Activated effector memory CD4-positive, alpha-beta T cell treated with anti-CD3 and anti-CD28 coated beads, Interleukin-2, amount 50 U/mL, for 16 hours (primary cell): ENCODE measurements at regions not wholly inside any gene's neighbourhood (a gene's known extent, or its start where the extent isn't known, plus 50 kb on each side); places are given as distances from the start of the nearest gene placed in this dataset.

Experiments
- DNase-seq: peaks from one replicate; pipeline ENCODE4 v3.0.0-alpha.2; 2020

GRCh38 chr3:117348884-117349283 is 639.3 kb downstream of the TUSC7 start:
- no peak for DNase-seq

DNA sequence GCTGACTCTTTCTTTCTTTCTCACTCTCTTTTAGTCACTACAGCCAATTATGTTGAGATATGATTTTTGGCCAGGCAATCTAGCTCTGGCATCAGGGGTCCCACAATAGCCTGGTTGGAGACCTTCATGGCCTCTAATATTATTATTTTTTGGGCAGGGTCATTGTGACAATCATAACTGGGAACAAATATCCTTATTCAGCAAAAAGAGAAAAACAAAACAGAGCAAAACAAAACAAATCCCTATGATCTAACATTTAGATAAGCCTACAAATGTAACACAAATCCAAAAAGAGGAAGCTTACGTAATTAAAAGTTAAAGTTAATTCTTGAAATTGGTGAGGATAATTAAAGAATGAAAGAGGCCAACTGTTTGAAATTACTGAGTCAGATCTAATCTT is 640.0 kb downstream of the TUSC7 start:
- no peak for DNase-seq

- DNase-seq, result no peak
Observed at GRCh38 chr3:117350371-117350770, 640.8 kb downstream of the TUSC7 start.

GRCh38 chr3:117355566-117355965 is 646.0 kb downstream of the TUSC7 start:
- DNase-seq, result no peak

DNA sequence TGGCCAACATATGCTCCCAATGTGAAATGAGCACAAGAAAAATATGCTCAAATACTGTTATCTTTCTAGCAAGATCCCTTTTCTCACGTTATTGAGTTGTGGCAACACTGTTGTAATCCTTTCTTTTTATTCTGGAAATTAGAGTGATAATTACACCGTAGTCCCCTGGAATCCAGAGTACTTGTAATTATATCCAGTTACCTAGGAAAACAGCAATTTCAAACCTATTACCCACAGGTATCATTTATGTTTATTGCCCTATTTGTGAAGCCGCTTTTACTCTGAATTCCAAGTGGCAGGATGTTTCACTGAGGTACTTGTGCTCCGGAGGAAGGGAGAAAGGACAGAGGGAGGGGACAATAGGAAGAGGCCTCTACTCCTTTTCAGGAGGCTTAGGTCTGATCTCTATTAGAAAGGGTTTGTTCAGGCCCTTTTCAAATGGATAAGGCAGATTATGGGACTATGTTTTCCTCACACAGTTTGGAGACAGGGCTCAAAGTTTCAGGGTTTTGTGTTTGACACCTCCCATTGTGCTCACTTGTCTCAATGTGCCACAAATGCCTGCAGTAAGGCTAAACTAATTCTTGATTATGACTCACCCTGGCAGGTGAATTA is 646.6 kb downstream of the TUSC7 start:
- DNase-seq, result no peak

DNA sequence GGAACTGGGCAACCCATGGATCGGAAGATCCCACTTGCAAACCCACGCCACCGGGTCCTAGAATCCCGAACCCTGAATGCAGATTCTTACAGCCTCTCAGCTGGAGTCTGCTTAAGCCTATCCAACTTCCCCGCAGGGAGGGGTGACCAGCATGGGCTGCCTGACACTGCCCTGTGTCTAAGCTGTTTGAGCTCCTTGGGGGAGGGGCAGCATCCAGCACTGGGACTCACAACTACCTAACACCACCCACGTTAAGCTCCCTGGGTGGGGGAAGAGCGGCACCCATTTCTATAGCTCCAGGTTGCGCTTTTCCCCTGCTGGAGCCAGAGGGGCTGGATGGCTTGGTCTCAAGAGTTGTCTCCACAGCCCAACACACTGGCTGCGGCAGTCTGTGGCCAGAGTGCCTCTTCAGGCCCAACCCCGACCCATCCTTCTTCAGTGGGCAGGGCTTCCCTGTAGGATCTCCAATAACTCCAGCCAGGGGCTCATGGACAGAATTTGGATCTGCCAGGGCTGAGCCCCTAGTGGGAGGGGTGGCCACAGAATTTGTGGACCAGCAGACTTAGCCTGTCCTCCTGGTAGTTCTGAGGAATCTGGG is 649.2 kb downstream of the TUSC7 start:
- DNase-seq, result no peak

- DNase-seq, result no peak
Observed at GRCh38 chr3:117366574-117366973, 657.0 kb downstream of the TUSC7 start.

DNA sequence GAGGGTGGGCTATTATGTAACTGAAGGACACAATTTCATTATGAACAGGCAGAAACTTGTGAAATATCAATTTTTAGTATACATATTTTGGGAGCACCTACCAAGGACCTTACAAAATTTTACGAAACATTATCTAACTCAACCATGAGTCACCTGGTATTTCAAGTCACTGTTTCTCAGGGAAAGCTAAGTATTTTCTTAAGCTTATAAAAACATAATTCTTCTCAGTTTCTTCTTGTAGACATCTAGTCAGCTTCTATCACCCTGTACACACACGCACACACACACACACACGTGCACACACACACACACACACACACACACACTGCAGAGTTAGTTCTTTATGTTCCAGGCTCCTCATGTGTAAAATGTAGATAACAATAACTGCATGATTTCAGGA is 658.3 kb downstream of the TUSC7 start:
- no peak for DNase-seq

- no peak for DNase-seq
Observed at GRCh38 chr3:117380631-117381030, 671.1 kb downstream of the TUSC7 start.

DNA sequence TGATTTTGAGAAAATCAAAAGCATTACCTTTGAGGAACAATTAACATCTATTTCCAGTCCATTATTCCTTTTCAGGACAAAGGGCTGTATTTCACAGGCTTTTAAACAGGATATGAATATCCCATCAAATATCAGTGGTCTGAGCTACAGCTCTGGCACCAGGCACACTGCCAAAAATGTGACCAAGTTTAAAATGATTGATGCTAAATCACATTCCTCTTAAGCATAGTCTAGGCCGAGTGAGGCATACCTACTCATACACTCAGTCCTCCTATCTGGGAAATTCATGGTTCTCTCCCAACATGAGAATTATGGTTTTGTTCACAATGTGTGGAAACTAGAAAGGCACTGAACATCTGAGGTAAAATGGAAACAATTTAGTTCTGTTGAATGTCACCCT is 683.5 kb downstream of the TUSC7 start:
- DNase-seq, result no peak

DNA sequence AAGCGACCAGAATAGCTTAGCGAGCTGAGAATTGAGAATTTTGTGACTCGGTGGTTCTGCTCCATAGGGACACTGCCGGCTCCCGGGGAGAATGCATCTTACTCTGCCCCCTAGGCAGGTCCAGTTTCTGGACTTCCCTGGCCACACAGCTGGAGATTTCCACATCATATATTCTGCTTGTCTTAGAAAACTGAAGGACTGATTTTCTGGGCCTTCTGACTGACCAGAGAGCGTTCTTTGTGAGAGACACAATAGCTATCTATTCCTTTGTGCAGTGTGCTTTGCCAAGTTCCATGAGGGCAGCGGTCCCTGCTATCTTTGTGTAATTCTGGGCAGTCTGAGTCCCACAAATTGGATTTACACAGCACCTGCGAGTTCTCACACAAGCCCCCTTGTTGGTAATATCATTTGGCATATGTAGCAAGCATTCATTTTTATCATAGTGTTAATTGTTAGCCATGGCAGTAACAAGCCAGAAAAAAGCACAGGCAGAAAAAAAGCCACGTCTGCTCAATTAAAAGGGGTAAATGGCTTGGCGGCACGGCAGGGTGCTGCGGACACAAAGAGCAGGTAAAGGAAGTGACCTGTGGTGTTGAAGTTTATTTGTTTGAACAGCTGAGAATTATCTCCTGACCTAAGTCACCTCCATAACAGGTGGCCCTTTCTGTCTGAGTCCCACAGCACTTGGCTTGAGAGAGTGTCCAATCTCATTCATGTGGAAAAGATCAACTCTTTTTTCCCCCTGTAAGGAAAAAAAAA is 688.7 kb downstream of the TUSC7 start:
- no peak for DNase-seq

DNA sequence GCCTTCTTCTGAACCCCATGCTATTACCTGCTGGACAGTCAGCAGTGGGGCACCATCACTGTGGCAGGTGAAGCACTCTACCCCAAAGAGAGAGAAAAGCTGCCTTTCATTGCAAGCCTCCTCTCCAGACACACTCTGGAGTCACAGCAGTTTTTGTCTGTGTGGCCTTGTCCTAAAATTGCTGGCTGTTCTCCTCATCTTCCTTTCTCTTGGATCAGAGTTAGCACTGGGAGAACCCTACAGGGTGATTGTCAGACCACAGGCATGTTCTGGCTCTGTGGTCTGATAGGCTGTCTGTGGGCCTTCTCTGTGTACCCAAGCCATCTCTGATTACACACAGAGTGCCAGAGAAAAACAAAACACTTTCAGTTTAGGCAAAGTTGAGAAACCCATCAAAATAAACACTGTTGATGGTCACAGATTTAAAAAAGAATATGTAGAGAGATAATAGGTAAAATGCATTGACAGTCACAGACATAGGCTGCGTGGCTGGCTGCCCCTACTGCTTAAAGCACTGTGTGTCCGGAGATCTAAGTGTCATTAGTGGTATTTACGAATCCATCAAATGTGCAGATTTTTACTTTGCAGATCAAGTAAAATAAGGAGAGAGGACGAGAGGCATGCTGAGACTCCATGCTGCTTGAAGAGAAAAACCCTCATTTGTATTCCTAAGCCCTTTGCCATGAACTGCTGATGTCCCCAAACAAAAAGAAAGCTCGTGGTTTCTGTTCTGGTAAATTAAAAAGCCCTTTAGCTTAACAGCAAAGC is 689.9 kb downstream of the TUSC7 start:
- DNase-seq, result no peak

GRCh38 chr3:117400303-117400702 is 690.7 kb downstream of the TUSC7 start:
- no peak for DNase-seq

DNA sequence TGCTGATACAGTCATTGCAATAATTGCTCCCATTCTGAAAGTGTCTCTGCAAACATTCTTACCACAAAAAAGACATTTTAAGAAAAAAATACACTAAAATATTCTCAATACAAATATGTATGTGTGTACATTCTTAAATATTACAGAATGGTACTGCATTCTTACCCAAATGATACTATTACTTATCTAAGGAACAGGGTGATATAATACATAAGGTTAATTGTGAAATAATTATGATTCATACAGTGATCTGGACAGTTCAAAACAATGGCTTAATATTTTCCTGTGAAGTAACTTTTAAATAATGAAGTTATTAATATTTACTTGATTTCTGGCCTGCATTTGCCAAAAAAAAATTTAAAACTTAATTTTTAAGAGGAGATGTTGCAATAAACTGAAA is 694.6 kb downstream of the TUSC7 start:
- no peak for DNase-seq

GRCh38 chr3:117404730-117405129 is 695.2 kb downstream of the TUSC7 start:
- DNase-seq, result no peak

GRCh38 chr3:117405359-117405758 is 695.8 kb downstream of the TUSC7 start:
- DNase-seq, result no peak

GRCh38 chr3:117407317-117407716 is 697.7 kb downstream of the TUSC7 start:
- DNase-seq, result no peak

DNA sequence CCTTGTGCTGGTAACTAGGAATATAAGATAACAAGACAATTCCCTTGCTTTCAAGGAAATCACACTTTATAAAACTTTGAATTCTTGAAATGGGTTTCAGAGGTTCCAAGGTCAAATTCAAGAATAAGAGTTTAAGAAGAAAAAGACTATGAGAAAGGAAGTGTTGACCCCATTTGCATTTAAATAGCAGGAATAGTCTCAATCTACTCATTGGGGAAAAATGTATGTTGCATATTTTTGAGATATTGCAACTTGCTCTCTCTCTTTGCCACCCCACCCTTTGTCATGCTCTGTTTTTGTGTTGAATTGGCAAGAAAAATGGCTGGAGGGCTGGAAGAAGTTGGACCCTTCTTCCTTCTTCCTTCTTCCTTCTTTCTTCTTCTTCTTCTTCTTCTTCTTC is 699.2 kb downstream of the TUSC7 start:
- DNase-seq, result no peak

DNA sequence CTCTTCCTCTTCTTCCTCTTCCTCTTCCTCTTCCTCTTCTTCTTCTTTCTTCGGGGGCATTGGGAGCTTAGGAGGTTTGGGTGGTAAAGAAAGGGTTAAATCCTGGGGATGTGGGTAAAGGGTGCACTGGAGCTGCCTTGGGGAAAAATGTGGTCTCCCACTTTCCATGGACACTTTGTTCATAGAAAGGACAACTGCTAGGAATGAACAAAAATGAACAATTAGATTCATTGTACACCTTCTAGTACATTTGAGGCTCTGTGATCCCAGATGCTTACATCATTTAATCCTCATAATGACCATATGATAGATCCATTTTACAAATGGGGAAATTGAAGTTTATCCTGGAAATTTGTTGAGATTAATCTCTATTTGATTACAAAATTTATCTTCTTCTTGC is 699.7 kb downstream of the TUSC7 start:
- DNase-seq, result no peak

GRCh38 chr3:117409701-117410459 is 700.3 kb downstream of the TUSC7 start:
- DNase-seq, result no peak

- DNase-seq, result no peak
Observed at GRCh38 chr3:117411971-117412370, 702.4 kb downstream of the TUSC7 start.

GRCh38 chr3:117417411-117417810 is 707.8 kb downstream of the TUSC7 start:
- no peak for DNase-seq

GRCh38 chr3:117427081-117427480 is 717.5 kb downstream of the TUSC7 start:
- DNase-seq, result no peak
